T-cell (primary cell): ENCODE measurements at regions not wholly inside any gene's neighbourhood (a gene's known extent, or its start where the extent isn't known, plus 50 kb on each side); places are given as distances from the start of the nearest gene placed in this dataset.

Experiments used
- ATAC-seq, 4 experiments: fragments of 200-7000 bp in 3 of 4; fragments of 150-1000 bp in 1 of 4; cut with Tn5 transposase; replicated peaks in 1 of 4; 1 replicate in 3 of 4; 2 replicates in 1 of 4; pipeline ENCODE4 v1.10.0; 2021; ENCODE audit warnings: moderate library complexity in 3 of 4, mild to moderate bottlenecking in 2 of 4, moderate number of reproducible peaks in 1 of 4
- CTCF ChIA-PET, 2 donors: fragments of 300-600 bp; sonication (Branson Sonifier 250); formaldehyde crosslinking; loops; one replicate each; lab custom pipeline; 2022; ENCODE audit warnings: antibody characterized with exemption in 2 of 2; lab: Charles Lee
- POLR2A ChIA-PET, 2 donors: fragments of 300-600 bp; sonication (Branson Sonifier 250); formaldehyde crosslinking; loops; one replicate each; lab custom pipeline; 2022; ENCODE audit warnings: antibody characterized with exemption in 2 of 2; lab: Charles Lee
- DNase-seq, 35 experiments: peaks; one replicate each; pipeline versions ENCODE4 v3.0.0 to v3.0.0-alpha.2; 2013 to 2023
- H3K27ac ChIP-seq: one replicate; pipeline ENCODE4 v1.5.1; 2013; ENCODE audit warnings: low read length
- H3K27me3 ChIP-seq, 2 experiments: replicated peaks in 1 of 2; 1 replicate in 1 of 2; 2 replicates in 1 of 2; pipeline versions ENCODE4 v1.6.1 to v1.7.0; 2013; ENCODE audit warnings: low read length in 1 of 2, mixed read lengths in 1 of 2; ENCODE audit not compliant: control insufficient read depth in 2 of 2, insufficient read depth in 2 of 2; ENCODE audit errors: extremely low read depth in 1 of 2
- H3K36me3 ChIP-seq, 2 donors: 1 replicate in 1 of 2; 2 replicates in 1 of 2; pipeline versions ENCODE4 v1.6.1 to v1.7.0; 2013; ENCODE audit warnings: low read length in 1 of 2; ENCODE audit not compliant: control insufficient read depth in 2 of 2, insufficient read depth in 1 of 2; ENCODE audit errors: extremely low read depth in 1 of 2
- H3K4me1 ChIP-seq, 2 experiments: 1 replicate in 1 of 2; 2 replicates in 1 of 2; pipeline versions ENCODE4 v1.6.1 to v1.7.0; 2013; ENCODE audit warnings: low read length in 2 of 2, mixed read lengths in 1 of 2; ENCODE audit not compliant: insufficient read depth in 2 of 2, control insufficient read depth in 1 of 2; ENCODE audit errors: extremely low read depth in 1 of 2
- H3K4me3 ChIP-seq, 2 donors: 1 replicate in 1 of 2; 2 replicates in 1 of 2; pipeline versions ENCODE4 v1.5.1 to v1.7.0; 2013; ENCODE audit warnings: mild to moderate bottlenecking in 2 of 2, low read length in 1 of 2, moderate library complexity in 1 of 2; ENCODE audit not compliant: control insufficient read depth in 1 of 2; ENCODE audit errors: extremely low read depth in 1 of 2
- H3K9me3 ChIP-seq: 2 replicates; pipeline ENCODE4 v1.7.0; 2013
- H3K27ac Mint-ChIP-seq, 2 donors: one replicate each; pipeline ENCODE4 v1.8.0; 2020 to 2021; ENCODE audit warnings: mild to moderate bottlenecking in 2 of 2, mixed read lengths in 2 of 2
- H3K27me3 Mint-ChIP-seq, 2 donors: one replicate each; pipeline ENCODE4 v1.8.0; 2021 to 2022; ENCODE audit warnings: mixed read lengths in 2 of 2
- H3K36me3 Mint-ChIP-seq: one replicate; pipeline ENCODE4 v1.8.0; 2021; ENCODE audit warnings: mixed read lengths
- H3K4me1 Mint-ChIP-seq, 3 donors: one replicate each; pipeline ENCODE4 v1.8.0; 2020 to 2022; ENCODE audit warnings: mixed read lengths in 3 of 3, mild to moderate bottlenecking in 1 of 3
- H3K4me3 Mint-ChIP-seq, 3 donors: one replicate each; pipeline ENCODE4 v1.8.0; 2020 to 2022; ENCODE audit warnings: mild to moderate bottlenecking in 3 of 3, mixed read lengths in 3 of 3, moderate library complexity in 3 of 3
- H3K9me3 Mint-ChIP-seq, 3 donors: one replicate each; pipeline ENCODE4 v1.8.0; 2020 to 2022; ENCODE audit warnings: mixed read lengths in 3 of 3
- WGBS: methylation state at CpG from one replicate; pipeline ENCODE4 v1.1.5; 2013; ENCODE audit warnings: missing lambda C conversion rate; ENCODE audit not compliant: insufficient coverage; 5-methylcytosine and 5-hydroxymethylcytosine counted together

DNA sequence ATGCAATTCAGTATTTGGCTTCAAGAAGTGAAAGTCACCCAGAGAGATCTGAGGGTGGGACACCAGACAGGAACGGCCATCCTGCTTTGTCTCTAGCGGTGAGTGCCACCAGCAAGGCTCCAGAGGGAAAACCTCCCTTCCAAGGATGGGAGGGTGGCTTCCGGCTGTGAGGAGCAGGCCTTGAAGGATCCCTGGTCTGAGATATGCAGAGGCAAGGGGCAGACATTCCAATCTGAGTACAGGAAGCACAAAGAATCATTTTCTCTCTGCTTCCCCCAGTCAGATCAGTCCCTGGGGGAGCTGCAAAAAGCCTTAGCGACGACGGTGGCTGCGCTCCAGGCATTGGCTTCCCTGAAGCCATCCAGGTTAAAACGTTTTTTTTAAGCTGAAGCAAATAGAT lies 167.4 kb downstream of the TEX36 start:
- H3K27me3 Mint-ChIP-seq: peaks cover 14 to 15% of the 10 kb centered on the region in 2 donors
- Histone ChIP-seq H3K27me3 (peaks cover 0 to 12% of the 10 kb centered on the region in 2 experiments), H3K4me1 (no peaks in the 10 kb centered on the region), H3K27ac (no peak overlapping the region), H3K4me3 (no peak overlapping the region), H3K36me3 (no peaks in the 10 kb centered on the region), H3K9me3 (no peaks in the 10 kb centered on the region)
- POLR2A ChIA-PET: no interaction called here
- no peak overlapping the region for H3K27ac Mint-ChIP-seq
- no peak for DNase-seq
- no peak for ATAC-seq
- H3K4me1 Mint-ChIP-seq: no peaks in the 10 kb centered on the region
- H3K36me3 Mint-ChIP-seq: no peaks in the 10 kb centered on the region
- no peak overlapping the region for H3K4me3 Mint-ChIP-seq
- H3K9me3 Mint-ChIP-seq: no peaks in the 10 kb centered on the region
- WGBS: no CpG with 5 or more reads among the region's 8 CpGs
- CTCF ChIA-PET: no interaction called here

DNA sequence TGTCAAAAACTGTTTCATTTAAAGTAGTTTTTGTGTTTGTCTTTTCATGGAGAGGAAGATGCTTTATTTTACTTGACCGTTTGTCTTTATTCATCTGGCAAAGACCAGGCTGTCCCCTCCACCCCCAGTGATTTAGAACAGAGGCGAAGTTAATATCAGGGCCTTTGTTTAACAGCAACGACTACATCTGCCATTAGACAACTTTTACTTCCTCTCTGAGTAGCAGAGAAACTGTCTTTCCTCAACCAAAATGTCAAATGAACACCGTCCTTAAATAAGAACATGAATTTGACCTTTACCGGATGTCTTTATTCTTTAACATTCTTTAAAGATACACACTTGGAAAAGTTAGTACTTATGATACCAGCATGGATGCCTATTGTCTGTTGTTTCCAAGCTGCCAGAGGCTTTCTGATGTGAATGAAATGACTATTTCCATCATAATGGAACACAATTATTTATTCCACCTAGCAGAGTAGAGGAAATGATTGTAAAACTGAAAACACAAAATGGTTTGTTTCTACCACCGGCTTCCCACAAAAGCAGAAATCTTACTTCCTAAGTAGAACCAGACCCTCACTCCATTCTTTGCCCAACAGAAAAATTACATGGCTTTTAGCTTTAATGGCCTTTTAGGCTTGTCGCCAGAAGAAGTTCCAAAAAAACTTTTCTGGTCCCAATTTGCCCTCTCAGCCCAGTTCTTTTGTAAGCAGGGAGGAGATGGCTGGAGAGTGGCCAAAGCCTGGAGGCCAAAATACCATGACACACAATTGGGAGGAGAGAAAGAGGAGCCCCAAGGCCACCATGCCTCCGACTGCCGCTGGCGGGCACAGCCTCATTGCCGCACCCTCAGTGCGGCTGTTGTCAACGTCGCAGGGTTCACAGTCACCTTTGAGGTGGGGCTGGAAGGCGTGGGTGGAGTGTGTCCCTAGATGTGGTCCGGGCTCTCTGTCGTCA lies 168.5 kb downstream of the TEX36 start:
- ATAC-seq (peak in 2 of 4 experiments; percentile 23 to 68), DNase-seq (peak in 4 of 35 experiments; percentile 3 to 28 (median 10))
- ChIA-PET CTCF (no interaction called here), POLR2A (no interaction called here)
- H3K36me3 Mint-ChIP-seq: no peaks in the 10 kb centered on the region
- WGBS: 35% methylated on average over 4 of the region's 17 CpGs
- no peak overlapping the region for H3K4me3 ChIP-seq
- H3K4me1 Mint-ChIP-seq: no peaks in the 10 kb centered on the region
- peaks cover 14% of the 10 kb centered on the region in 2 donors for H3K27me3 Mint-ChIP-seq
- H3K4me1 ChIP-seq: no peaks in the 10 kb centered on the region
- H3K27ac Mint-ChIP-seq: no peak overlapping the region
- H3K4me3 Mint-ChIP-seq: no peak overlapping the region
- H3K9me3 ChIP-seq: no peaks in the 10 kb centered on the region
- no peaks in the 10 kb centered on the region for H3K9me3 Mint-ChIP-seq
- H3K27ac ChIP-seq: no peak overlapping the region
- H3K36me3 ChIP-seq: no peaks in the 10 kb centered on the region
- peaks cover 0 to 12% of the 10 kb centered on the region in 2 experiments for H3K27me3 ChIP-seq

DNA sequence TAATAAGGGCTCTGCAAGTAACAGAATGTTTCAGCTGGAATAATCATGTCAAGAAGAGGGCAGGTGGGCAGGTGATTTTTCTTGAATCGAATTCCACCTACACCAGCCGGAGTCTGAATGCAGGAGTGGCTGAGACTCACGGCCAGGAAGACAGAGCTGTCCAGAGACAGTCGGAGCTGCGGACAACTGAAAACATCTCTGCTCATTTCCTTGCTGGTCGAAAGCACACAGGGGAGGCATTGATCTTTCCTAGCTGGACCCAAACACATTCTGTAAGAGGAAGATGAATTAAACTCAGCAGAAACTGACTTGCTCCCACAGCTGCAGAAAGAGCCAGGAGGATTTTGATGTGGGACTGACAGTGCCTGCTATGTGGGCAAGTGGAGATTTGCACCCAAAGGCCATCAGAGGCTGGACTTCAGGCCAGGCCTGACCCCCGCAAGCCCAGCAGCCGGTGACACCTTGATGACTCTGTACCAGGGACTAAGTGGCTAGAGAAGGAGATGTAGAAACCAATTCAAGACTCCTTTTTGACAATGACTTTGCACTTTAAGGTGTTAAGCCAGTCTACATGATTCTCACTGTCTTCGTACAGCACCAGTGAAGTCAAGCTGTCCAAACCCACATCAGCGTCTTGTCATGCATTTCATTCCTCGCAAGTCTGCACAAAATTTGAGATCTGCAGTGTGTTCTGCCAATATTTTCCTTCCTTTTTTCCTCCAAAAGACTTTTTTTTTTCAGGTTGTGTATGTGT lies 169.4 kb downstream of the TEX36 start:
- Mint-ChIP-seq H3K4me1 (no peaks in the 10 kb centered on the region), H3K9me3 (no peaks in the 10 kb centered on the region), H3K36me3 (no peaks in the 10 kb centered on the region), H3K4me3 (no peak overlapping the region), H3K27ac (no peak overlapping the region), H3K27me3 (peaks cover 14% of the 10 kb centered on the region in 2 donors)
- Histone ChIP-seq H3K4me3 (no peak overlapping the region), H3K27ac (no peak overlapping the region), H3K27me3 (peaks cover 0 to 12% of the 10 kb centered on the region in 2 experiments), H3K4me1 (no peaks in the 10 kb centered on the region), H3K36me3 (no peaks in the 10 kb centered on the region), H3K9me3 (no peaks in the 10 kb centered on the region)
- DNase-seq: no peak
- WGBS: 76% methylated on average over 6 of the region's 11 CpGs
- no peak for ATAC-seq
- ChIA-PET POLR2A (no interaction called here), CTCF (no interaction called here)

DNA sequence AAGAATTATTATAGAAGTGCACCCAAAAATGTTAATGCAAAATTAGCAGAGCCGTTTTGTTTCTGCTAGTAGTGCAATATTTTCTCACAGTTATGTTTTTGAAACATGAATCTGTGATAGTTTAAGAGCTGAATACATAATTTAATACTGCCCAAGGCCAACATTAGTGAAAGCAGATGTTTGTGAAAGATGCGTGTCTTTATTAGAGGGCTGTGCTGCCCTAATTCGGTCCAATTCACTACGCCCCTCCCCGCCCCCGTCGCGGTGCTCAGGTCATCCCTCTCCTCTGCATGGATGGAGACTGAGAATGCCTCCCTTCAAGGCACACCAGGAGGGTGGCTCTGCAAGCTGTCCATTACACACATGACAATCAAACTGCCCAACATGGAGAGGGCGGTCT lies 172.0 kb downstream of the TEX36 start:
- Histone ChIP-seq H3K9me3 (no peaks in the 10 kb centered on the region), H3K4me3 (no peak overlapping the region), H3K36me3 (no peaks in the 10 kb centered on the region), H3K4me1 (no peaks in the 10 kb centered on the region), H3K27me3 (peaks cover 0 to 11% of the 10 kb centered on the region in 2 experiments), H3K27ac (no peak overlapping the region)
- H3K27me3 Mint-ChIP-seq: peaks cover 13 to 14% of the 10 kb centered on the region in 2 donors
- DNase-seq: no peak
- WGBS: 98% methylated on average over 5 of the region's 9 CpGs
- no peak for ATAC-seq
- H3K4me1 Mint-ChIP-seq: no peaks in the 10 kb centered on the region
- ChIA-PET CTCF (no interaction called here), POLR2A (no interaction called here)
- H3K27ac Mint-ChIP-seq: no peak overlapping the region
- no peaks in the 10 kb centered on the region for H3K9me3 Mint-ChIP-seq
- no peak overlapping the region for H3K4me3 Mint-ChIP-seq
- H3K36me3 Mint-ChIP-seq: no peaks in the 10 kb centered on the region

DNA sequence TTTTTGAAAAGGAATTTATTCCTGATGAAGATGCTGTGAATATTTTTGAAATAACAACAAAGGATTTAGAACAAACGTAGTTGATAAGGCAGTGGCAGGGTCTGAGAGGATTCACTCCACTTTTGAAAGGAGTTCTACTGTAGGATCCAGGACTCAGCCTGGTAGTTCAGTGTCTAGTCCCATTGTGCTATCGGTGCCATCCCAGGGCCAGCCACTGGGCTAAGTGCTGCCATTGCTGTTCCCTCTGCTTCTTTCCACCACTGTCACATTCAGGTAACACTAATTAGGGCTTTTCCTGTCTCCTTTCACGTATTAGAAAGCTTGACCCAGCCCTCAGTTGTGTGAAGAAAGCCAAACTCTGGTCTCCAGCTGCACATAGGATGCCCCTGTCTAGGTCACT lies 177.3 kb downstream of the TEX36 start:
- POLR2A ChIA-PET: no interaction called here
- Histone ChIP-seq H3K27ac (no peak overlapping the region), H3K36me3 (no peaks in the 10 kb centered on the region), H3K27me3 (peaks cover 0 to 5% of the 10 kb centered on the region in 2 experiments), H3K4me3 (no peak overlapping the region), H3K4me1 (no peaks in the 10 kb centered on the region), H3K9me3 (no peaks in the 10 kb centered on the region)
- no peak for DNase-seq
- CTCF ChIA-PET: no interaction called here
- no peak overlapping the region for H3K4me3 Mint-ChIP-seq
- H3K9me3 Mint-ChIP-seq: peaks cover 0 to 4% (median 0%) of the 10 kb centered on the region in 3 donors
- ATAC-seq: no peak
- H3K27me3 Mint-ChIP-seq: peaks cover 0 to 3% of the 10 kb centered on the region in 2 donors
- H3K27ac Mint-ChIP-seq: no peak overlapping the region
- no peaks in the 10 kb centered on the region for H3K36me3 Mint-ChIP-seq
- no peaks in the 10 kb centered on the region for H3K4me1 Mint-ChIP-seq
- WGBS: 67% methylated on average over 2 of the region's 3 CpGs

DNA sequence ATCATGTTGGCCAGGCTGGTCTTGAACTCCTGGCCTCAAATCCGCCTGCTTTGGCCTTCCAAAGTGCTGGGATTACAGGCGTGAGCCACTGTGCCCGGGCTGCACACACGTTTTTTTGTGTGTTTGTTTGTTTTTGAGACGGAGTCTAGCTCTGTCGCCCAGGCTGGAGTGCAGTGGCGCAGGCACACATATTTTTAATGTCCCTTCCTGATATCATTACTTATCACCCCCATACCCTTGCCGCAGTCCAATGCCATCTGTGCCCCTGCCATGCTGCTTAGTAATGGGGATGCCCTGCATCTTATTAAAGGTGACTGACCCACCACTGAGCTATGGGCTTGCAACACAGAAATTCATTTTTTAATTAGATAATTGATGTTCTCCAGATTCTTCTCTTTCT lies 180.7 kb downstream of the TEX36 start:
- WGBS: 63% methylated on average over 7 of the region's 8 CpGs
- H3K4me1 Mint-ChIP-seq: no peaks in the 10 kb centered on the region
- no peak overlapping the region for H3K4me3 Mint-ChIP-seq
- H3K9me3 Mint-ChIP-seq: peaks cover 0 to 4% (median 0%) of the 10 kb centered on the region in 3 donors
- no peak for DNase-seq
- no peak overlapping the region for H3K27ac ChIP-seq
- ChIA-PET POLR2A (no interaction called here), CTCF (no interaction called here)
- no peaks in the 10 kb centered on the region for H3K36me3 ChIP-seq
- H3K4me1 ChIP-seq: no peaks in the 10 kb centered on the region
- peaks cover 2 to 3% of the 10 kb centered on the region in 2 donors for H3K27me3 Mint-ChIP-seq
- H3K9me3 ChIP-seq: no peaks in the 10 kb centered on the region
- H3K4me3 ChIP-seq: no peak overlapping the region
- H3K27me3 ChIP-seq: peaks cover 0 to 5% of the 10 kb centered on the region in 2 experiments
- no peak for ATAC-seq
- H3K27ac Mint-ChIP-seq: no peak overlapping the region
- H3K36me3 Mint-ChIP-seq: no peaks in the 10 kb centered on the region
